BE2C (cell line): ENCODE measurements at regions not wholly inside any gene's neighbourhood (a gene's known extent, or its start where the extent isn't known, plus 50 kb on each side); places are given as distances from the start of the nearest gene placed in this dataset.

Source experiments
- DNase-seq: peaks from one replicate; pipeline ENCODE4 v3.0.0-alpha.2; 2020
- H3K27me3 ChIP-seq: fragments of 250-450 bp; sonication (Bioruptor Pico); 2 replicates; pipeline ENCODE4 v1.5.1; 2020; ENCODE audit warnings: mild to moderate bottlenecking
- H3K36me3 ChIP-seq: fragments of 250-450 bp; sonication (Bioruptor Pico); 2 replicates; pipeline ENCODE4 v1.5.1; 2020; ENCODE audit warnings: mild to moderate bottlenecking
- H3K4me1 ChIP-seq: fragments of 250-450 bp; sonication (Bioruptor Pico); 2 replicates; pipeline ENCODE4 v1.5.1; 2020
- H3K4me3 ChIP-seq: 2 replicates; pipeline ENCODE4 v1.5.1; 2011; ENCODE audit warnings: low read depth, low read length
- H3K9me3 ChIP-seq: fragments of 250-450 bp; sonication (Bioruptor Pico); 2 replicates; pipeline ENCODE4 v1.5.1; 2020
- CTCF ChIP-seq: IDR thresholded peaks from 2 replicates; pipeline ENCODE4 v1.5.1; 2012; ENCODE audit warnings: mild to moderate bottlenecking, low read depth, low read length

GRCh38 chr2:208984376-208985090 lies 439.3 kb upstream of the MAP2 start:
- no peak overlapping the region for H3K4me3 ChIP-seq
- H3K4me1 ChIP-seq, result peaks cover 5% of the 10 kb centered on the region; the same call in 1 of the 2 replicates
- no peak for DNase-seq
- no peak for TF ChIP-seq CTCF
- H3K36me3 ChIP-seq, result no peaks in the 10 kb centered on the region
- H3K27me3 ChIP-seq, result no peaks in the 10 kb centered on the region
- no peaks in the 10 kb centered on the region for H3K9me3 ChIP-seq

GRCh38 chr2:208985644-208986043 lies 438.2 kb upstream of the MAP2 start:
- H3K9me3 ChIP-seq, result no peaks in the 10 kb centered on the region
- H3K4me1 ChIP-seq, result peaks cover 5% of the 10 kb centered on the region; the same call in 1 of the 2 replicates
- TF ChIP-seq CTCF, result no peak
- H3K4me3 ChIP-seq, result no peak overlapping the region
- H3K27me3 ChIP-seq, result no peaks in the 10 kb centered on the region
- no peak for DNase-seq
- no peaks in the 10 kb centered on the region for H3K36me3 ChIP-seq

GRCh38 chr2:208990716-208991115 lies 433.1 kb upstream of the MAP2 start:
- Histone ChIP-seq H3K27me3 (no peaks in the 10 kb centered on the region), H3K4me3 (no peak overlapping the region), H3K4me1 (no peaks in the 10 kb centered on the region; the same call in 1 of the 2 replicates), H3K9me3 (no peaks in the 10 kb centered on the region), H3K36me3 (no peaks in the 10 kb centered on the region)
- TF ChIP-seq CTCF, result no peak
- no peak for DNase-seq

- Histone ChIP-seq H3K4me3 (no peak overlapping the region), H3K9me3 (no peaks in the 10 kb centered on the region), H3K27me3 (no peaks in the 10 kb centered on the region), H3K36me3 (no peaks in the 10 kb centered on the region), H3K4me1 (no peaks in the 10 kb centered on the region)
- DNase-seq, result no peak
- no peak for TF ChIP-seq CTCF
Measured at GRCh38 chr2:208999911-209000310, 423.9 kb upstream of the MAP2 start.

- H3K9me3 ChIP-seq, result no peaks in the 10 kb centered on the region
- no peak overlapping the region for H3K4me3 ChIP-seq
- no peaks in the 10 kb centered on the region for H3K36me3 ChIP-seq
- H3K27me3 ChIP-seq, result no peaks in the 10 kb centered on the region
- no peaks in the 10 kb centered on the region for H3K4me1 ChIP-seq
- TF ChIP-seq CTCF, result no peak
- no peak for DNase-seq
Measured at GRCh38 chr2:209002054-209002453, 421.8 kb upstream of the MAP2 start.

- Histone ChIP-seq H3K4me1 (no peaks in the 10 kb centered on the region), H3K9me3 (no peaks in the 10 kb centered on the region), H3K4me3 (no peak overlapping the region), H3K27me3 (no peaks in the 10 kb centered on the region), H3K36me3 (no peaks in the 10 kb centered on the region)
- no peak for DNase-seq
- no peak for TF ChIP-seq CTCF
Measured at GRCh38 chr2:209005371-209005770, 418.5 kb upstream of the MAP2 start.
